Thoracic aorta (tissue), 2 donors: ENCODE measurements at regions not wholly inside any gene's neighbourhood (a gene's known extent, or its start where the extent isn't known, plus 50 kb on each side); places are given as distances from the start of the nearest gene placed in this dataset.

Experiments
- ATAC-seq: fragments of 150-250 bp; one replicate; pipeline ENCODE4 v1.8.0; 2017; ENCODE audit warnings: low read depth; ENCODE audit not compliant: insufficient number of reproducible peaks, low FRiP score
- DNase-seq: peaks from one replicate; pipeline ENCODE4 v3.0.0-alpha.2; 2020; ENCODE audit warnings: low spot score
- H3K27ac ChIP-seq, 2 donors: fragments of 200-600 bp; sonication (generic); 1 replicate in 1 of 2; 2 replicates in 1 of 2; pipeline ENCODE4 v1.5.1; 2016; ENCODE audit warnings: mild to moderate bottlenecking in 2 of 2, moderate library complexity in 2 of 2
- H3K27me3 ChIP-seq: fragments of 200-600 bp; sonication (generic); replicated peaks from 2 replicates; pipeline ENCODE4 v1.6.0; 2016; ENCODE audit warnings: mild to moderate bottlenecking; ENCODE audit not compliant: insufficient read depth
- H3K36me3 ChIP-seq: fragments of 200-600 bp; sonication (generic); one replicate; pipeline ENCODE4 v1.5.1; 2016
- H3K4me1 ChIP-seq, 2 donors: fragments of 200-600 bp; sonication (generic); 1 replicate in 1 of 2; 2 replicates in 1 of 2; pipeline versions ENCODE4 v1.5.1 to v1.6.0; 2016; ENCODE audit warnings: low read depth in 2 of 2, mild to moderate bottlenecking in 1 of 2; ENCODE audit not compliant: control insufficient read depth in 1 of 2
- H3K4me3 ChIP-seq: fragments of 200-600 bp; sonication (generic); 2 replicates; pipeline ENCODE4 v1.5.1; 2016; ENCODE audit warnings: mild to moderate bottlenecking
- H3K9me3 ChIP-seq: fragments of 200-600 bp; sonication (generic); 2 replicates; pipeline ENCODE4 v1.5.1; 2016
- CTCF ChIP-seq: fragments of 200-600 bp; sonication (generic); IDR thresholded peaks from one replicate; pipeline ENCODE4 v1.5.1; 2019; ENCODE audit warnings: antibody characterized with exemption

GRCh38 chr17:34517406-34517805 lies 62.0 kb upstream of the TMEM132E start:
- H3K4me3 ChIP-seq = no peak overlapping the region
- no peaks in the 10 kb centered on the region for H3K27me3 ChIP-seq
- no peaks in the 10 kb centered on the region for H3K9me3 ChIP-seq
- H3K4me1 ChIP-seq = no peaks in the 10 kb centered on the region
- H3K27ac ChIP-seq = no peak overlapping the region
- DNase-seq (no peak), ATAC-seq (no peak)
- no peaks in the 10 kb centered on the region for H3K36me3 ChIP-seq
- TF ChIP-seq CTCF = no peak

GRCh38 chr17:34511931-34512330 lies 67.5 kb upstream of the TMEM132E start:
- no peaks in the 10 kb centered on the region for H3K36me3 ChIP-seq

GRCh38 chr17:34511265-34511664 lies 68.1 kb upstream of the TMEM132E start:
- no peak for TF ChIP-seq CTCF
- Histone ChIP-seq H3K4me1 (no peaks in the 10 kb centered on the region), H3K27ac (no peak overlapping the region), H3K36me3 (no peaks in the 10 kb centered on the region), H3K4me3 (no peak overlapping the region), H3K9me3 (no peaks in the 10 kb centered on the region), H3K27me3 (no peaks in the 10 kb centered on the region)
- no peak for ATAC-seq
- no peak for DNase-seq

More at GRCh38 chr17:34511931-34512330, 67.5 kb upstream of the TMEM132E start:
- Histone ChIP-seq H3K4me1 (no peaks in the 10 kb centered on the region), H3K27me3 (no peaks in the 10 kb centered on the region), H3K27ac (no peak overlapping the region), H3K4me3 (no peak overlapping the region), H3K9me3 (no peaks in the 10 kb centered on the region)
- TF ChIP-seq CTCF = no peak
- no peak for ATAC-seq
- DNase-seq = no peak

- H3K4me1 ChIP-seq = no peaks in the 10 kb centered on the region
- no peaks in the 10 kb centered on the region for H3K27me3 ChIP-seq
- no peaks in the 10 kb centered on the region for H3K9me3 ChIP-seq
- TF ChIP-seq CTCF = no peak
- ATAC-seq (no peak), DNase-seq (no peak)
- no peak overlapping the region for H3K4me3 ChIP-seq
- no peak overlapping the region for H3K27ac ChIP-seq
- H3K36me3 ChIP-seq = no peaks in the 10 kb centered on the region
Observed at GRCh38 chr17:34504814-34505484, 74.4 kb upstream of the TMEM132E start.

GRCh38 chr17:34503528-34504195 lies 75.7 kb upstream of the TMEM132E start:
- no peak for TF ChIP-seq CTCF
- Histone ChIP-seq H3K9me3 (no peaks in the 10 kb centered on the region), H3K4me1 (no peaks in the 10 kb centered on the region), H3K36me3 (no peaks in the 10 kb centered on the region), H3K27me3 (no peaks in the 10 kb centered on the region), H3K4me3 (no peak overlapping the region), H3K27ac (no peak overlapping the region)
- no peak for ATAC-seq
- DNase-seq = no peak
